ENCODE measurements at regions not wholly inside any gene's neighbourhood (a gene's known extent, or its start where the extent isn't known, plus 50 kb on each side); places are given as distances from the start of the nearest gene placed in this dataset.

DNA sequence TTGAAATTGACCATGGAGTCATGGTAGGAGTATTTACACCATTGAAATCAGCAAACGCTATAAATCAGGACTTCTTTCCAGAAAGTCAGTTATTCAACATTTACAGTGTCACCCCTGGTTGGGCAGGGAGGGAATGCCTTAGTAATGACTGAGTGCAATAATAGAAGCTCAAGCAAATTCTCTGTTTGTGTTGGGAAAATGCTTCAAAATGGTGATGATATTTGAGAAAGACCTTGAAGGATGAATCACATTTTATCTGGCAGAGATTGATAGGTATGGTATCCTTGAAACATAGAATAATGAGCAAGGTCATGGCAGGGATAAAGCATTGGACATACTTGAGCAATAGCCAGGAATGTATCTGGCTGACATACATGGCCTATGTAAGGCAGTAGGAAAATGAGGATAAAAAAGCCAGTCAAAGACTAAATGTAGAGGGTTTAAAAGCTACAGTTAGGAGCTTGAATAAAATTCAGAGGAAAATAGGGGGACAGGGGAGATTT is 248.7 kb downstream of the FMR1NB start:
- DNase-seq (ENCODE audit: extremely low spot score), result no peak
- TF ChIP-seq, protein P1, sequence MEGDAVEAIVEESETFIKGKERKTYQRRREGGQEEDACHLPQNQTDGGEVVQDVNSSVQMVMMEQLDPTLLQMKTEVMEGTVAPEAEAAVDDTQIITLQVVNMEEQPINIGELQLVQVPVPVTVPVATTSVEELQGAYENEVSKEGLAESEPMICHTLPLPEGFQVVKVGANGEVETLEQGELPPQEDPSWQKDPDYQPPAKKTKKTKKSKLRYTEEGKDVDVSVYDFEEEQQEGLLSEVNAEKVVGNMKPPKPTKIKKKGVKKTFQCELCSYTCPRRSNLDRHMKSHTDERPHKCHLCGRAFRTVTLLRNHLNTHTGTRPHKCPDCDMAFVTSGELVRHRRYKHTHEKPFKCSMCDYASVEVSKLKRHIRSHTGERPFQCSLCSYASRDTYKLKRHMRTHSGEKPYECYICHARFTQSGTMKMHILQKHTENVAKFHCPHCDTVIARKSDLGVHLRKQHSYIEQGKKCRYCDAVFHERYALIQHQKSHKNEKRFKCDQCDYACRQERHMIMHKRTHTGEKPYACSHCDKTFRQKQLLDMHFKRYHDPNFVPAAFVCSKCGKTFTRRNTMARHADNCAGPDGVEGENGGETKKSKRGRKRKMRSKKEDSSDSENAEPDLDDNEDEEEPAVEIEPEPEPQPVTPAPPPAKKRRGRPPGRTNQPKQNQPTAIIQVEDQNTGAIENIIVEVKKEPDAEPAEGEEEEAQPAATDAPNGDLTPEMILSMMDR (IDR thresholded peaks at IDR 0.05; ENCODE audit: control extremely low read depth, extremely low read depth, low read depth, missing control alignments), result no peak
- CTCF ChIA-PET, result no interaction called here
- POLR2A ChIA-PET, result no interaction called here

DNA sequence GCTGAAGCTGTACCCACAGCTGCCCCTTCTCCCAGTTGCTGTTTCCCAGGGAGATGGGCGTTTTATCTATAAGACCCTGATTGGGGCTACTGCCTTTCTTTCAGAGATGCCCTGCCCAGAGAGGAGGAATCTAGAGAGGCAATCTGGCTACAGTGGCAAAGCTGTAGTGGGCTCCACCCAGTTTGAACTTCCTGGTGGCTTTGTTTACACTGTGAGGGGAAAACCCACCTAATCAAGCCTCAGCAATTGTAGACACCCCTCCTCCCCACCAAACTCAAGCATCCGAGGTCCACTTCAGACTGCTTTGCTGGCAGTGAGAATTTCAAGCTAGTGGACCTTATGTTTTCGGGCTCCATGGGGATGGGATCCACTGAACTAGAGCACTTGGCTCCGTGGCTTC is 240.4 kb upstream of the AFF2 start:
- no peak for DNase-seq (ENCODE audit: extremely low spot score)
- TF ChIP-seq, protein P1 (IDR thresholded peaks at IDR 0.05; ENCODE audit: control extremely low read depth, extremely low read depth, low read depth, missing control alignments), result no peak
- CTCF ChIA-PET, result no interaction called here
- POLR2A ChIA-PET, result no interaction called here

DNA sequence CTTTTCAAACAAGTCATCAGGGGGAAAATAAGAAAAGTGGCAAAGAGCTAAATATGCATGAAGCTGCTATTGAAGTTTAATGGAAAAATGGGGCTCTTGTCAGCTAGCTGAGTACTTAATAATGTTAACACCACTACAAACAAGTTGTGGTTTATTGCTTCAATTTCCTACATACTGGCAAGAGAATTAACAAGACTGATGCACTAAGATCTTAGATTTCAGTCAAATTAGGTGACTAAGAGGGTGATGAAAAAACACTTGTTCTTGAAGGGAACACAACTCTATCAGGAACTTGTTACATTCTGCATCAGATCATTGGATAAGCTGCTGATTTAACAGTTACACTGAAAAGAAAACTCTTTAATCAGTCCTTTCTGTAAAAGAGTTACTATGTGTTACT is 234.6 kb upstream of the AFF2 start:
- POLR2A ChIA-PET, result no interaction called here
- CTCF ChIA-PET, result no interaction called here
- TF ChIP-seq, protein P1 (IDR thresholded peaks at IDR 0.05; ENCODE audit: control extremely low read depth, extremely low read depth, low read depth, missing control alignments), result no peak

DNA sequence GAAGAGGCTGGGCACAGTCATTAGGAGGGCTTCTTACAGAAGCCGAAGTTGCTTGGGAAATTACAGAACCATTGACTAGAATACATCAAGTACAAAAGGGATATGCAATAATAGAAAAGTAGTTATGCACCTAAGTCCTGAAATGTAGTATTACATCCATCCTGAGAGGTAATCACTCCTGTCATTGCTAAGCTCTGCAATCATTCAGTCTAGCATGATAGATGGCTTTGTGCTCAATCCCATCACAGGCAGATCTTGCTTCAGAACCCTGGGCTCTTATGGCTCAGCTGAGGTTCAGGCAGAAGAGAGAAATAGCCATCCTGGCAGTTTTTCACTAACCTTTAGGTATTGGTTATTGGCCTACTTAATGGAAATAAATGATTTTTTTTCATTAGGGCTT is 231.7 kb upstream of the AFF2 start:
- CTCF ChIA-PET, result no interaction called here
- TF ChIP-seq, protein P1 (IDR thresholded peaks at IDR 0.05; ENCODE audit: control extremely low read depth, extremely low read depth, low read depth, missing control alignments), result no peak
- POLR2A ChIA-PET, result no interaction called here
- no peak for DNase-seq (ENCODE audit: extremely low spot score)

More for the DNA sequence above, 234.6 kb upstream of the AFF2 start:
- DNase-seq (ENCODE audit: extremely low spot score), result no peak

DNA sequence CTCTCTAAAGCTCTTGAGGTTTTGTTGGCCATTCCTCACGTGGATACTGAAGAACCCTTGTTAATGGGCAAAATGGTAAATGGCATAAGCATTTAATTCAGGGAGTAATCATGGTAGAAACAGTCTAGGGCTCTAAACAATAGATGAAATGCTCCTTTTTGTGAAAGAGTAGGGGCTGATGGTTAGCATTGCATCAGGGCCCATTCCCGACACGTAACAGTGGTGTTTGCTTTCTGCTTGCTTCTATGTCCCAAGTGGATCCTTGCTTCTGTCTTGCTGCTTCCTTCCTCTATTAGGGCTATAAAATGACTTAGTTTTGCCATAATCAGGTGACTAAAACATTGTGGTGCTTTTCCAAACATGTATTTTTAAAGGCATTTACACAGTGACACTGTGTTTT is 230.9 kb upstream of the AFF2 start:
- CTCF ChIA-PET, result no interaction called here
- no peak for DNase-seq (ENCODE audit: extremely low spot score)
- TF ChIP-seq, protein P1 (IDR thresholded peaks at IDR 0.05; ENCODE audit: control extremely low read depth, extremely low read depth, low read depth, missing control alignments), result no peak
- POLR2A ChIA-PET, result no interaction called here

DNA sequence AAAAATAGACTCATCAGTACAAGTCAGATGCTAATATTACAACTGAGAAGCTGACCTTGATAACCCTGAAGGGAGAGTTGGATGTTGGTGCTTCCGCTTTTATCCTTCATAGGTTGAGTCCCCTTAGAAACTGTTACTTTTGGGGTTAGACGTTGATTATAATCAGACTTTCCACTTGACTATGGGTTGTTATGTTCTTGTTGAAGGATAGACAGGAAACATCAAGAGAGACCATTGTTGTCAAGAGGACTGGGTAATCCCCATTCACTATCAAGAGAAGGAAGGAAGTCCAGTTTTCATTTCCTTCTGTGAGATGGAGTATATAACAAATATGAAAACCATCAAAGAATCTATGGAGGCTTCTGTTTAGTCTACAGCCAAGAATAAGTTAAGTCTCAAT is 229.9 kb upstream of the AFF2 start:
- ChIA-PET CTCF (no interaction called here), POLR2A (no interaction called here)
- TF ChIP-seq, protein P1 (IDR thresholded peaks at IDR 0.05; ENCODE audit: control extremely low read depth, extremely low read depth, low read depth, missing control alignments), result no peak
- no peak for DNase-seq (ENCODE audit: extremely low spot score)

DNA sequence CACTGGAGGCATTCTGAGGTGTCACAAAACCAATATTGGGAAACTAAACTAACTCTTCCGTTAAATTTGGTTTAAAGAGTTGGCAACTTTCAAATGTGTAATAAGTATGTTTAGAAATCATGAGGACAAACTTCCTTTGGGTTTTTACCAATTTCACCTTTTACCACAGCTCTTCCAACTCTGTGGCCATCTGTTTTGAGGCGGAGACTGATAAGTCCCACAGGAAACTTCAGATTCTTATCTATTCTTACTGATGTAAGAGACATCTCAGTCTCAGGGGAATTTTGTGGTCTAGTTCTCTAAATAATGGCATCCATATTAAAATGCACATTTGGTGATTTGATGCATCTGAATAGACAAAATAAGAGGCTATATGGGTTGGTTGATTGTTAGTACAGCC is 229.2 kb upstream of the AFF2 start:
- TF ChIP-seq, protein P1 (IDR thresholded peaks at IDR 0.05; ENCODE audit: control extremely low read depth, extremely low read depth, low read depth, missing control alignments), result no peak
- POLR2A ChIA-PET, result no interaction called here
- CTCF ChIA-PET, result no interaction called here
- no peak for DNase-seq (ENCODE audit: extremely low spot score)
